Vagina (tissue), 2 donors: ENCODE measurements at regions not wholly inside any gene's neighbourhood (a gene's known extent, or its start where the extent isn't known, plus 50 kb on each side); places are given as distances from the start of the nearest gene placed in this dataset.

Experiments
- DNase-seq, 2 donors: peaks; one replicate each; pipeline ENCODE4 v3.0.0-alpha.2; 2017; ENCODE audit errors: extremely low spot score in 2 of 2
- H3K27ac ChIP-seq: fragments of 200-600 bp; sonication (generic); one replicate; pipeline ENCODE4 v1.5.1; 2019
- H3K27me3 ChIP-seq: fragments of 200-600 bp; sonication (generic); one replicate; pipeline ENCODE4 v1.5.1; 2019
- H3K36me3 ChIP-seq, 2 donors: fragments of 200-600 bp; sonication (generic); one replicate each; pipeline ENCODE4 v1.5.1; 2017 to 2019
- H3K4me1 ChIP-seq: fragments of 200-600 bp; sonication (generic); one replicate; pipeline ENCODE4 v1.5.1; 2019
- H3K4me3 ChIP-seq, 2 donors: fragments of 200-600 bp; sonication (generic); 1 replicate in 1 of 2; 2 replicates in 1 of 2; pipeline ENCODE4 v1.5.1; 2016 to 2019
- H3K9me3 ChIP-seq: fragments of 200-600 bp; sonication (generic); one replicate; pipeline ENCODE4 v1.5.1; 2019
- CTCF ChIP-seq, 3 experiments: fragments of 450-650 bp in 2 of 3; fragments of 200-600 bp in 1 of 3; sonication (generic) in 1 of 3; IDR thresholded peaks; one replicate each; pipeline ENCODE4 v1.5.1; 2017 to 2019; ENCODE audit warnings: antibody characterized with exemption in 3 of 3, mild to moderate bottlenecking in 2 of 3, moderate library complexity in 2 of 3
- POLR2A ChIP-seq, 2 donors: fragments of 450-650 bp; IDR thresholded peaks; one replicate each; pipeline ENCODE4 v1.6.1; 2017; ENCODE audit warnings: antibody characterized with exemption in 2 of 2, mild to moderate bottlenecking in 2 of 2, moderate library complexity in 2 of 2
- POLR2AphosphoS5 ChIP-seq, 2 donors: sonication (generic); formaldehyde crosslinking; IDR thresholded peaks; one replicate each; pipeline ENCODE4 v1.9.0; 2017; ENCODE audit warnings: antibody characterized with exemption in 2 of 2, mild to moderate bottlenecking in 2 of 2, low read depth in 1 of 2; ENCODE audit not compliant: insufficient read depth in 1 of 2
- intact Hi-C: fragments of 100-400 bp; cut with DNase I; formaldehyde crosslinking; loops from one replicate; pipeline ENCODE4 v1.15.1; 2023

DNA sequence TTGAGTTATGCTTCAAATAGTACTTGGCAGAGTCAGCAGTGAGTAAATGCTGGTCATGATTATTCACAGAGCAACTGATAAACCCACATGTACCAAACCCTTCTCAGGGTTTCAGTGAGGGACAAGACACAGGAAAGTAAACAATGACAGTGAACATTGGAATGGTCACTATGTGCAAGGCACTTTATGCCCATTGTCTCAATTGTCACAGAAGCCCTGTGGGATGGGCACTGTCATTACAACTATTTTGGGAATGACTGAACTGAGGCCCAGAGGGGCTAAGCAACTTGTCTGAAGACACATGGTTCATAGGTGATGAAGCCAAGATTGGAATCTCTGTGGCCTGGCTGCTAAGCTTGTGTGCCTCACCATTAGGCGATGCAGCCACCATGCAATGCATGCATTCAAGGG is 238.5 kb downstream of the RBM19 start:
- no peak overlapping the region for H3K27ac ChIP-seq
- no peaks in the 10 kb centered on the region for H3K36me3 ChIP-seq
- no peaks in the 10 kb centered on the region for H3K9me3 ChIP-seq
- DNase-seq: no peak
- H3K4me1 ChIP-seq: no peaks in the 10 kb centered on the region
- H3K4me3 ChIP-seq: no peak overlapping the region
- TF ChIP-seq CTCF (IDR thresholded peaks at IDR 0.05) (no peak), POLR2A (IDR thresholded peaks at IDR 0.05) (no peak), POLR2AphosphoS5 (IDR thresholded peaks at IDR 0.05; ENCODE audit: insufficient read depth in 1 of 2, low read depth in 1 of 2) (no peak)
- no peaks in the 10 kb centered on the region for H3K27me3 ChIP-seq
- intact Hi-C loops: no loop called here

GRCh38 chr12:113726254-113726819 is 239.8 kb downstream of the RBM19 start:
- Histone ChIP-seq H3K36me3 (no peaks in the 10 kb centered on the region), H3K4me3 (no peak overlapping the region), H3K27me3 (no peaks in the 10 kb centered on the region), H3K27ac (no peak overlapping the region), H3K4me1 (no peaks in the 10 kb centered on the region), H3K9me3 (no peaks in the 10 kb centered on the region)
- TF ChIP-seq CTCF (IDR thresholded peaks at IDR 0.05): no peak
- no peak for TF ChIP-seq POLR2AphosphoS5 (IDR thresholded peaks at IDR 0.05; ENCODE audit: insufficient read depth in 1 of 2, low read depth in 1 of 2)
- TF ChIP-seq POLR2A (IDR thresholded peaks at IDR 0.05): no peak
- intact Hi-C loops: no loop called here
- no peak for DNase-seq

DNA sequence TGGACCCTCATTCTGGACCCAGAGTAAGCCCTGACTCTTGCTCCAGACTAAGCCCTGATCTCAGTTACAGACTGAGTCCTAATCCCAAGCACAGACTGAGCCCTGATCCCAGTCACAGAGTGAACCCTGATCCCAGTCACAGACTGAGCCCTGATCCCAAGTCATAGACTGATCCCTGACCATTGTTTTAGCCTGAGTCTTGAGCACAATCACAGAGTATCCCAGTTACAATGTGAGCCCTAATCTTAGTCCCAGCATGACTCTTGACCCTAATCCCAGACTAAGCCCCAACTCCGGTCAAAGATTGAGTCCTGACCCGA is 240.6 kb downstream of the RBM19 start:
- intact Hi-C loops: no loop called here
- Histone ChIP-seq H3K4me1 (no peaks in the 10 kb centered on the region), H3K27me3 (no peaks in the 10 kb centered on the region), H3K9me3 (no peaks in the 10 kb centered on the region), H3K4me3 (no peak overlapping the region), H3K36me3 (no peaks in the 10 kb centered on the region), H3K27ac (no peak overlapping the region)
- DNase-seq: no peak
- TF ChIP-seq POLR2A (IDR thresholded peaks at IDR 0.05): no peak
- no peak for TF ChIP-seq CTCF (IDR thresholded peaks at IDR 0.05)
- TF ChIP-seq POLR2AphosphoS5 (IDR thresholded peaks at IDR 0.05; ENCODE audit: insufficient read depth in 1 of 2, low read depth in 1 of 2): no peak

- Histone ChIP-seq H3K9me3 (no peaks in the 10 kb centered on the region), H3K27ac (no peak overlapping the region), H3K27me3 (no peaks in the 10 kb centered on the region), H3K4me3 (no peak overlapping the region), H3K36me3 (no peaks in the 10 kb centered on the region), H3K4me1 (no peaks in the 10 kb centered on the region)
- no peak for DNase-seq
- intact Hi-C loops: no loop called here
- TF ChIP-seq CTCF (IDR thresholded peaks at IDR 0.05): no peak
- TF ChIP-seq POLR2A (IDR thresholded peaks at IDR 0.05): no peak
- TF ChIP-seq POLR2AphosphoS5 (IDR thresholded peaks at IDR 0.05; ENCODE audit: insufficient read depth in 1 of 2, low read depth in 1 of 2): no peak
These were observed 241.2 kb downstream of the RBM19 start for GRCh38 chr12:113724794-113725556.

DNA sequence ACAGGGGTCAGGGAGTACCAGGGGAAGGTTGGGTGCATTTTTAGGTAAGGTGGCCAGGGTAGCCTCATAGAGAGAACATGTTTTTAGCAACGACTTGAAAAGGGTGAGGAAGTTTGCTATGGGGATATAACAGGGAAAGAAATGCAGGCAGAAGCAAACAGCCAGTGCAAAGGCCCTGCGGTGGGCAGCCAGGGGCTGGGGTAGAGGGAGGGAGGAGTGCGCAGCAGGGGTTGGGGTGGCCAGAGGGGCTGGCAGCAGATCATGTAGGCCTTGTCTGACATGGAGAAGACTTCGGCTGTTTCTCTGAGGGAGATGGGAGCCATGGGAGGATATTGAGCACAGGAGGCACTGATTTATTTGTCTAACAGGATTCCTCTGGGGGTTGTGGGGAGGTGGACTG is 242.5 kb downstream of the RBM19 start:
- no peak overlapping the region for H3K27ac ChIP-seq
- no peak overlapping the region for H3K4me3 ChIP-seq
- H3K36me3 ChIP-seq: no peaks in the 10 kb centered on the region
- no peaks in the 10 kb centered on the region for H3K9me3 ChIP-seq
- no peaks in the 10 kb centered on the region for H3K27me3 ChIP-seq
- H3K4me1 ChIP-seq: no peaks in the 10 kb centered on the region
- no peak for TF ChIP-seq POLR2A (IDR thresholded peaks at IDR 0.05)
- TF ChIP-seq CTCF (IDR thresholded peaks at IDR 0.05): no peak
- no peak for TF ChIP-seq POLR2AphosphoS5 (IDR thresholded peaks at IDR 0.05; ENCODE audit: insufficient read depth in 1 of 2, low read depth in 1 of 2)
- DNase-seq: no peak
- intact Hi-C loops: no loop called here
